ENCODE measurements at regions not wholly inside any gene's neighbourhood (a gene's known extent, or its start where the extent isn't known, plus 50 kb on each side); places are given as distances from the start of the nearest gene placed in this dataset.

DNA sequence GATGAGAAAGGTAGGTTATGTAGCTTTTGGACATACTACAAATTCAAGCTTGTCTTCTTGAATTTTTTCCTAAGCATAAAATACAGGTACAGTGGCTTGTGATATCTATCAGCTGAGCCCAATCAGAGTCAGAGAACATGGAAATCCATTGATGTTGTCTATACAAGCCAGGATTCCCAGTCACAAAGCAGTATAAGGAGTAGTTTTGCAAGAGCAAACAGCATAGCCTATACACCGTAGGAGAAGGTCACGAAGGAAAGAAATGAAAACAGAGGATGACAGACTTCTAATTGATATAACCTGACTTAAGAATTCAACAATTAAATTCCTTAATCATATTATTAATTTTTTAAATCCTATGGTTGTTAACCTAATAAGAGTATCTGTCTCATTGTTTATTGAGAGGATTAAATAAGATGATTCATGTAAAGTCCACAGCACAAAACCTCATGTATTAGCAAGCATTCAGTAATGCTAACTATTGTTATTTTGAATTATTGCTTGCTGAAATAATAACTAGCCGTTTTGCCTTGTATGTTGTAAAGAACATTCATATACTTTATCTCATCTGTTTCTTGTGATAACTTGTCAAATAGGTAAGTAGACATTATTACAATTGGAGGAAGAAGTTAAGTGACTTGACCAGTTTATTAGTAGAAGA, 276.6 kb upstream of the ZPLD1 start:
- Mint-ChIP-seq H3K4me3 (ENCODE audit: low read depth) (no peak overlapping the region), H3K36me3 (ENCODE audit: insufficient read depth) (no peaks in the 10 kb centered on the region), H3K9me3 (ENCODE audit: low read depth) (peaks cover 7% of the 10 kb centered on the region), H3K4me1 (ENCODE audit: low read depth) (peaks cover 4% of the 10 kb centered on the region), H3K27me3 (no peaks in the 10 kb centered on the region), H3K27ac (no peak overlapping the region)
- DNase-seq (ENCODE audit: low spot score, unreplicated experiment): no peak
- TF ChIP-seq, protein P1, sequence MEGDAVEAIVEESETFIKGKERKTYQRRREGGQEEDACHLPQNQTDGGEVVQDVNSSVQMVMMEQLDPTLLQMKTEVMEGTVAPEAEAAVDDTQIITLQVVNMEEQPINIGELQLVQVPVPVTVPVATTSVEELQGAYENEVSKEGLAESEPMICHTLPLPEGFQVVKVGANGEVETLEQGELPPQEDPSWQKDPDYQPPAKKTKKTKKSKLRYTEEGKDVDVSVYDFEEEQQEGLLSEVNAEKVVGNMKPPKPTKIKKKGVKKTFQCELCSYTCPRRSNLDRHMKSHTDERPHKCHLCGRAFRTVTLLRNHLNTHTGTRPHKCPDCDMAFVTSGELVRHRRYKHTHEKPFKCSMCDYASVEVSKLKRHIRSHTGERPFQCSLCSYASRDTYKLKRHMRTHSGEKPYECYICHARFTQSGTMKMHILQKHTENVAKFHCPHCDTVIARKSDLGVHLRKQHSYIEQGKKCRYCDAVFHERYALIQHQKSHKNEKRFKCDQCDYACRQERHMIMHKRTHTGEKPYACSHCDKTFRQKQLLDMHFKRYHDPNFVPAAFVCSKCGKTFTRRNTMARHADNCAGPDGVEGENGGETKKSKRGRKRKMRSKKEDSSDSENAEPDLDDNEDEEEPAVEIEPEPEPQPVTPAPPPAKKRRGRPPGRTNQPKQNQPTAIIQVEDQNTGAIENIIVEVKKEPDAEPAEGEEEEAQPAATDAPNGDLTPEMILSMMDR (IDR thresholded peaks at IDR 0.05; ENCODE audit: unreplicated experiment): no peak

DNA sequence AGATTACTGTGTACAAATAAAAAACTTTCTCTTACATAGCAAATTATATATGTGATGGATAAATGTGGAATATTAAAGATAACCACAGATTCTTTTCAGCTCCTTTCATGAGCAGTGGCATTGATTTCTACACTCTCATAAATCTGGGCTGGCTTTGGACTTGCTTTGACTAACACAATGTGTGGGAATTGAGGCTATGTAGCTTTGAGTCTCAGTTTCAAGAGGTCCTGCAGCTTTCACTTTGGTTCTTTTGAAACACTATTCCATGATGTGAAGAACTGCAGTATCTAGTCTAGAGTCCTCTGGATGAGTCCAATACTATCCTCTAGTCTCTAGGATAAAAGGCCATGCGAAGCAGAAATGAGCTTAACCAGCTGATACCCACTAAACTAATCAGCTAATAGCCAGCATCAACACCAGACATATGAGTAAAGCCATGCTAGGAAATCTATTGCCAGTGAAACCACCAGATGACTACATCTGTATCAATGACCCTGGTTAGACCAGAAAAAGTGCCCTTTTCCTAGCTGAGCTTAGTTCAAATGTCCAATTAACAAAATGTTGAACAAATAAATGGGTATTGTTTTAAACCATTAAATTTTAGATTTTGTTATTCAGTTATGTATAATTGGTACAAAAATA, 274.9 kb upstream of the ZPLD1 start:
- TF ChIP-seq, protein P1 (IDR thresholded peaks at IDR 0.05; ENCODE audit: unreplicated experiment): no peak
- no peaks in the 10 kb centered on the region for H3K27me3 Mint-ChIP-seq
- no peak overlapping the region for H3K27ac Mint-ChIP-seq
- no peaks in the 10 kb centered on the region for H3K36me3 Mint-ChIP-seq (ENCODE audit: insufficient read depth)
- H3K9me3 Mint-ChIP-seq (ENCODE audit: low read depth): no peaks in the 10 kb centered on the region
- no peak for DNase-seq (ENCODE audit: low spot score, unreplicated experiment)
- H3K4me1 Mint-ChIP-seq (ENCODE audit: low read depth): peaks cover 4% of the 10 kb centered on the region
- no peak overlapping the region for H3K4me3 Mint-ChIP-seq (ENCODE audit: low read depth)

DNA sequence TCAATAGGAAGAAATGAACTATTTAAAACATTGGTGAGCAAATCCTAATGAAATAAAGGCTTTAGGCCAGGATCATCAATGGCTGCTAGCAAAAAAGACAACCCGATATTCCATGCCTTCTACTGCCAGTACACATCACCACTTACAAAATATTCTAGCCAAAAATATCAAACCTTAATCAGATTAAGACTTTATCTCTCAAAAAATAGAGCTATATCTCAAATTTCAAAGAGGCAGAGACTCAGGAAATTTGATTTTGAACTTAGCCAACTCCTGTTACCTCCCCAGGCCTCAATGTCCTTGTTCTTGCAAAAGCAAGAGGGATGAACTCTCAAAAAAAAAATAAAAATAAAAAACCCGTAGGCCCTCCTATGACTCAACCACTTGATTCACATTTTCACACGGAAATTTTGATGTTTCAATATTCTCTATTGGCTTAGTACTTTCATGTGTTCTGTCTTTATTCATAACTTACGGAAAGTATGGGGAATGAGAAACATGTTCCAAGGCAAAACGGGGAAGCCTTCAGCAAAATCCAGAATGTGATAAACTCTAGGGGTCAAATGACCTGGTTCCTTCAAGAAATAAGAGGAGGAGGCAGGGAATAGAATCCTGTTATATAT, 273.3 kb upstream of the ZPLD1 start:
- no peaks in the 10 kb centered on the region for H3K36me3 Mint-ChIP-seq (ENCODE audit: insufficient read depth)
- no peak overlapping the region for H3K4me3 Mint-ChIP-seq (ENCODE audit: low read depth)
- no peak overlapping the region for H3K27ac Mint-ChIP-seq
- H3K27me3 Mint-ChIP-seq: no peaks in the 10 kb centered on the region
- H3K4me1 Mint-ChIP-seq (ENCODE audit: low read depth): peaks cover 4% of the 10 kb centered on the region
- H3K9me3 Mint-ChIP-seq (ENCODE audit: low read depth): peaks cover 4% of the 10 kb centered on the region
- TF ChIP-seq, protein P1 (IDR thresholded peaks at IDR 0.05; ENCODE audit: unreplicated experiment): no peak
- no peak for DNase-seq (ENCODE audit: low spot score, unreplicated experiment)

DNA sequence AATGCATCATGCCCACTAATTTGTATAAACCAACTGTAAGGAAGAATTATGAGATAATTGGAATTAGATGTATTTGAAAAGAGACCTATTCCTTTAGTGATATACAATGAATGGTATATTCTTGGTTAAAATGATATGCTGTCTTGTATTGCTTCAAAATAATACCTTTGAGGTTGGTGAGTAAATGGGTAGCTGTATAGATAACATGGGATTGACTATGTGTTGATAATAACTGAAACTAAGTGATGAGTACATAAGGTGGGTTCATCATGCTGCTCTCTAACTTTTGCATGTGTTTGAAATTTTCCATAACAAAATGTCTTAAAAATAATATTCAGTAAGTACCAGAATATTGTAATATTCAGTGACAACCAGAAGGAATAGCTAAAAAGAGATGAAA, 272.6 kb upstream of the ZPLD1 start:
- Mint-ChIP-seq H3K36me3 (ENCODE audit: insufficient read depth) (no peaks in the 10 kb centered on the region), H3K4me1 (ENCODE audit: low read depth) (peaks cover 4% of the 10 kb centered on the region), H3K9me3 (ENCODE audit: low read depth) (peaks cover 4% of the 10 kb centered on the region), H3K27me3 (no peaks in the 10 kb centered on the region), H3K4me3 (ENCODE audit: low read depth) (no peak overlapping the region), H3K27ac (no peak overlapping the region)
- TF ChIP-seq, protein P1 (IDR thresholded peaks at IDR 0.05; ENCODE audit: unreplicated experiment): no peak
- no peak for DNase-seq (ENCODE audit: low spot score, unreplicated experiment)

DNA sequence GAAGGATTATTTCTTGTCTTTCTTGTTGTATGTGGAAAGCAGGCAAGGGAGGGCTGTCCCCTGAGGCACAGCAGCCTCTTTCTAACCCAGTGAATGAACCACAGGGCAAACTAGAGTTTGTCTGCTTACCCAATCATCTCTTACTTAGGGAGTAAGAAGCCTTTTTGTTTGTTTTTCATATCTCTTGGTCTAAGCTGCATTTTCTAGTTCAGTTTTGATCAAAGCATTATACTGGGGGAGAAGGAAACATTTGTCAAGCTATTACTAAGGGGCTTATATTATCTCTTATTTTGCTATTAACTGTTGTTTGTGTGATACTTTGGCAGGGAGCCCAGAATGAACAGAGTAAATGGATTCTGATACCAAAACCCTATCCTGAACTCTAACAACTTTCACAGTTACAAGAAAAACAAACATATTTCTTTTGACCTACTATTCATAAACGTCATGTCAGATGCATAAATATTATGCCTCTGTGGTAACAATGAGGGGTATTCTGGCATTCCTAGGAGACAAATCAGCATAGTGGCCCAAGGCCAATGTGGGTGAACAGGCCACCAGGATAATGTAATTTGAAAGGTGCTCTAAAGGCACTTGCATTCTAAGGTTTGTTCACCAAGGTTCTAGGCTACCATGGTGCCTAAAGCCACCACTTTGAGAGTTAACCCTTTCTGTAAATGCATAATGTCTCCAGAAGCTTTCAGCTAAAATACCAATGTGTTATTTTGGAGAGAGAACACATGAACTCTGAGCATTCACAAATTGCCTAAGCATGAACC, 271.6 kb upstream of the ZPLD1 start:
- H3K36me3 Mint-ChIP-seq (ENCODE audit: insufficient read depth): no peaks in the 10 kb centered on the region
- no peak overlapping the region for H3K4me3 Mint-ChIP-seq (ENCODE audit: low read depth)
- DNase-seq (ENCODE audit: low spot score, unreplicated experiment): no peak
- H3K9me3 Mint-ChIP-seq (ENCODE audit: low read depth): peaks cover 4% of the 10 kb centered on the region
- TF ChIP-seq, protein P1 (IDR thresholded peaks at IDR 0.05; ENCODE audit: unreplicated experiment): no peak
- no peak overlapping the region for H3K27ac Mint-ChIP-seq
- peaks cover 4% of the 10 kb centered on the region for H3K4me1 Mint-ChIP-seq (ENCODE audit: low read depth)
- no peaks in the 10 kb centered on the region for H3K27me3 Mint-ChIP-seq

Measured in progenitor cell of endocrine pancreas (in vitro differentiated cells).